ENCODE measurements at regions not wholly inside any gene's neighbourhood (a gene's known extent, or its start where the extent isn't known, plus 50 kb on each side); places are given as distances from the start of the nearest gene placed in this dataset.

DNA sequence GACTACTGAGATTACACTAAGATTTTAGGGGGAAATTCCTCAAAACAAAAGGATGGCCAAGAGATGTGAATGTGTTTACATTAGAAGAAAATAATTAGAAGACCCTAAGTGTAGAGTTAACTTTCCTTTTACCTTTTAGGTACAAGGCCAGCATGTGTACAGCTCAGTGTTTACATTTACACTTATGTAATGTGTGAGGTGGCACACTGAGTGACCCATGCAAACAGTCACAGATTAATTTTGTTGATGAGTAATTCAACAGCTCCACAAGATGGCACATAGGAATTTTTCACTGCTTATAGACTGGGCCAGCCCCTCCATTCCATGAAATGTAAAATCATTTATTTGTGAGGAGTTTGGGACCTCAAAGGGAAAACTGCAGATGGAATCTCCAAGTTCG lies 90.1 kb upstream of the SLC12A2 start:
- no peak for DNase-seq (ENCODE audit: low read depth)

DNA sequence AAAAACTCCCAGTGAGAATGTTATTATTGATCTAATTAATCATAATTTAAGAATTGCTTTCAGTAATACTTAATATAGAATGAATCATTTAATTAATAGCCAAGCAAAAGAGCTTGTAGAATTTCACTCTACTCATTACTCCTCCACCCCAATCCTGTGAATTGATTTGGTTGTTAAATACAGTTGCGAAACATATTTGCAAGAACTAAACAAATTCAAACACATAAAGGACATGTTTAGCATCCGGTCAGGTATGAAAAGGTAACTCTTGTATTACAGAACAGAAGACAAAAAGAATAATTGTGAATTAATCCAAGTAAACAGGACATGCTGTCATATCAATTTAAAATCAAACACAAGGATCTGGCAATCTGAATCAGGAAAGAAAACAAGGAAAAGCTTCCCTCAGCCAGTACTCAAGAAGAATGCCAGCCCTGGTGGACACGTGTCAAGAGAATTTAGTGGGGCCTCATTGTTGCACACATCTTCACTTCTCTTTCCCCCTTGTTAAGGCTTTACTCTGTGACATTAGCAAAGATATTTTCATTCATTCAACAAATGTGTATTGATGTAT lies 89.4 kb upstream of the SLC12A2 start:
- DNase-seq (ENCODE audit: low read depth), result no peak

DNA sequence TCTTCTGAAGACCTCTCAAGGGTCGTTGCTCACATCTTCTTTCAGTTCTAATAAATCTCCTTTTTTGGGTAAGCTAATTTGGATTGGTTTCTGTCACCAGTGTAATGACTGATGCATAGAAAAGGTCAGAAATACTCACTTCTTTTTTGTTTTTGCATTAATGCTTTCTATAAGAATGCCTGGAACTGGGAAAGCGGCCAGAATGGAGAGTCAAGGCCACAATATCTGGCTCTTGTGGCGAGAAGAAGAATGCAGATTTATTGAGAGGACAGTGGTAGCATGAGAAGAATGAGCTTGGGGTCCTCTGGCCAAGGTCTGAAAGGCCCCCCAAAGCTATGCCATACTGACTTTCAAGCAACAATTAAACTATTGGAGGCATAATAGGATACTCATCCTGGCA lies 88.0 kb upstream of the SLC12A2 start:
- DNase-seq (ENCODE audit: low read depth), result no peak

DNA sequence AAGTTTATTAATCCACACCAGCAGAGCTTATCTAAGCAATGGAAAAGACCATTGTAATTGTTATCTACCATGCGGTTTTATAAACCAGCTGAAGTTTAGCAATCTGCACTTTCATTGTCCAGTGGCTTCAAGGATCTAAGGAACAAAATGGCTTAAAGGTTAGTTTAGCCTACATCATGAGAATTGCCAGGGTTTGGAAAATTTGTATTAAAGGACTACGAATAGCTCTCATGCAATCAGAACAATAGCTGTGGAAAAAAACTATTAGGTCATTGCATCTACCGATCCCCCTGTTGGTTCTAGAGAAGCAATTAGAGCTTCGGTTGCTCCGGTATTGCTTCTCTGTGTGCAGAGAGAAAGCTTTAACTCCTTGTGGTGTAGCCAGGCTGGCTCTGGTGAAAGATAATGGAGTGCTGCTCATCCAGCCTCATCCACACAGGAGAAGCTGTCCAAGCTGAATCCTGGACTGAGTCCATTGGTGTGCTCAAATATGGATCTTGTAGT lies 86.3 kb upstream of the SLC12A2 start:
- DNase-seq (ENCODE audit: low read depth), result no peak

DNA sequence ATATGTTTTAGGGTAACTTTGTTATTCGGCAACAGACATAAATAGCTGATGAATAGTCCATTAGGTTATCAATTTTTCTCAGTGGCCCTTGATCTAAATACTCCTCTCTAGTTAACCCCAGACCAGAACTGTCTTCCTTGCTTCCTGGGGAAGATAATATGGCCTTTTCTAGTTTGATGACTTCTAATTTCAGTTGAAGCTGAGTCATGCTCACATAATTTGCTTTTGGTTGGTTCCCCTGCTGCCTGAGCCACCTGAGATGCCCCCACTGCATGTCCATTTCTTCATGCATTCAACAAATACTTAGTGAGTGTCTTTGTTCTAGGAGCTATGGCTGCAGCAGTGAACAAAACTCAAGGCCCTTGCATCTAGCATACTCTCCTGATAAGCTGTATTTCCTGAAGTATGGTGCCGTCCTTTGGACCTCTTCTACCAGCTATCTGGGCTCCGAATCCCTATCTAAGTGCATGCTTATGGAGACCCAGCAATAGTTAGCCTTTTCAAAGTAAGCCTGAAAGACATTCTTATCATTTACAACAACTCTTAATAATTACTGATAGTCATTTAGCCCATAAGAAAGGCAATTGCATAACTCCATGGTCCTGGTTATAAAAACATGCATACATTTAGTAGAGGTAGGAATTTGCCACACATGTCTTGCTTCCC lies 84.5 kb upstream of the SLC12A2 start:
- DNase-seq (ENCODE audit: low read depth), result no peak

DNA sequence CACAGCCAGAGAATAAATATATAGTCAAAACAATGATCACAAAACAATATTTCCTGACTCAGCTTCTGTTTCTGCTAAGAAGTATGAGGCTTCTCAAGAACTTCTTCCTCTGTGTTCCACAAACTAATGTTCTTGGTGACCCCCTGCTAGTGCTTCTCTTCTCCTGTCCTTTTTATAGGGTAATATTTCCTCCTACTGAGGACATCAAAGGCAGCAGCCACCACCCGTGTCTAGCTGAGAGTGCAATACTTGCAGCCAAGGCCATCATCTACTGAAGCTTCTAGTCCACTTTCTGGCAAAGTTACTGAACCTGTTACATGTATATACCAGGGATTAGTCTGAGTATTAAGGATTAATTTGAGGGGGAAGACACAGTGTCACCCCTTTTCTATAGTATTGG lies 83.7 kb upstream of the SLC12A2 start:
- DNase-seq (ENCODE audit: low read depth), result no peak

DNA sequence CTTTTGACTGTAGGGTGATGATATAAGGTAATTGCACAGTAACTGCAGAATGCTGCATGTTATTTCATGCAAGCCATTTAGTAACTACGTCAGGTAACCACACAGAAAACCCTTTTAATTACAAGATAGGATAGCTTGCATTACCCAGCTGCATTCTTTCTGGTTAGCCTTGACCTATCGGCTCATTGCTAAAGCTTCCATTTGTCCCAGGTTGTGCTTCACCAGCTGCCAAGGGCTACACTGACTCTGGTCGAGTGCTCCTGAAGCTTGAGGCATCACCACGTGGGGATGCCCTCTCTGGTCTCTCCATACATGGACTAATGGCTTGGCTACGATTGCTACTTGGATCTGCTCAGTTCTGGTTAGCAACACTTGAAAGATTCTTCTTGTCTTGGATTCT lies 81.1 kb upstream of the SLC12A2 start:
- DNase-seq (ENCODE audit: low read depth), result no peak

DNA sequence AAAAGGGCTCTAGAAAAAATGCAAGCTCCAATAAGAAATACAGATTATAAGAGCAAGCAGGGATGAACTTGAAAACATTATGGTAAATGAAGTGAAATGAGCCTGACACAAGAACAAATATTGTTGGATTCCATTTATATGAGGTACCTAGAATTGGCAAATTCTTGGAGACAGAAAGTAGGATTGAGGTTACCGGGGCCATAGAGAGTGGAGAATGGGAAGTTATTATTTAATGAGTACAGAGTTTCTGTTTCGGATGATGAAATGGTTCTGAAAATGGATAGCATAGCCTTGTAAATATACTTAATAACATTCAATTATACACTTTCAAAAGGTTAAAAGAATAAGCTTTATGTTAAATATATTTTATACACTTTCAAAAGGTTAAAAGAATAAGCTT lies 75.6 kb upstream of the SLC12A2 start:
- no peak for DNase-seq (ENCODE audit: low read depth)

DNA sequence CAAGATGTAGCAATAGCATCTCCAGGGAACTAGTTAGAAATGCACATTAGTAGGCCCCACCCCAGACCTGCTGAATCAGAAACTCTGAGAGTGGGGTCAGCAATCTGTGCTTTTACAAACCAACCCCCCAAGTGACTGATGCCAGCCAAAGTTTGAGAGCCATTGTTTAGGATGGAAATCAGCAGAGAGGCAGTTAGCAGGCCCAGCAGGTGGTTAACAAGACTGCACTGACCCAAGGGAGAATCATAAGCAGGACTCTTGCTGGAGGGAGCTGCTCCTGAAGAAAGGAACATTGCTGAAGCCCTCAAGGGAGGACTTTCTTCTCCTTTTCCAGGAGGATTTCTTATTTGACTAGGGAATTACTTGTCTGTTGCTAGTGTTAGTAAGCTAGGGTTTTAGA lies 74.2 kb upstream of the SLC12A2 start:
- DNase-seq (ENCODE audit: low read depth), result no peak

DNA sequence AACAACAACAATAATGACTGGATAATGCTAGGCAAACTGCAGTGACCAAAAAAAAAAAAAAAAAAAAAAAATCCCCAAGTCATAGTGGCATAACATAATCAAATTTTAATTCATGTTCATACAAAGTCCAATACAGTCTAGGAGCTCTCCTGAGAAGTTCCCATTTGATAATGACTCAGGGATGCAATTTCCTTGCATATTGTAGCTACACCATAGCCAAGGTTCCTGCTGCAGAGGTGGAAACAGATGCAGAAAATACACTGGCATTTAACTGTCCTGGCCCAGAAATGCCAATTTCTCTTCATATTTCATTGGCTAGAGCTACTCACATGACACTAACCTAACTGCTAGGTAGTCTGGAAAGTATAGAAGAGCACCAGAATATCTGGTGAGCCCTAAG lies 72.2 kb upstream of the SLC12A2 start:
- DNase-seq (ENCODE audit: low read depth), result no peak

DNA sequence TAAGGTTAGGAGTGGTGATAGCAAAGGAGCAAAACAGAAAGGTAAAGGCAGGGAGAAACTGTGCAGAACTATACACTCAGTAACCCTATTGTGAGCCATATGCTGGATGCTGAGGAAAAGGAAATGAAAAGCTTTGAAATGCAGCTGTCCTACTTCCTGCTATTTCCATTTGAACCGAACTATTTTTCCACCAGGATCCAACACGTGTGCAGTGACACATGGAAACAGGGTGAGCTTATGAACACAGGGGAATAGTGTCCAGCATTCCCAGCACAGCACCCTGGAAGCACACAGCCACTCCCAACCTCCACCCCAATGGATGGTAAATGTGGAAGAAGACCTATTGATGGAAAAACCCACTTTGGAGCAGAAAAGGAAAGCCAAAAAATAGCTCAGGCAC lies 69.0 kb upstream of the SLC12A2 start:
- no peak for DNase-seq (ENCODE audit: low read depth)

DNA sequence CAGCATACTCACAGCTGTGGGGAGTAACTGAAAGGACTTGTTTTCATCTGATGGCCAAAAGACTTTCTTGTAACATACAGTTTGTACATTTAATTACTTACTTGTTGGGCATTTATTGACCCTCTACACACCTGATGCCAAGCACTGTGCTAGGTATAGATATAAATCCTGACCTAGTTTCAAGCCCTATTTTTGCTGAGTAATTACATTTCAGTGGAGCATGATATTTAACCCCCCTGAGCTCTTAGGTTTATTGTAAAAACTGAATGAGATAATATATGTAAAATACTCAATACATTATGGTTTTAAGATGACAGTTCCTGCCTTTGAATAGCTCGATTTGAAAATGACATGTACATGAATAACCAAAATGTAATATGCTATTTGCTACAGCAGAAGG lies 68.1 kb upstream of the SLC12A2 start:
- DNase-seq (ENCODE audit: low read depth), result no peak

DNA sequence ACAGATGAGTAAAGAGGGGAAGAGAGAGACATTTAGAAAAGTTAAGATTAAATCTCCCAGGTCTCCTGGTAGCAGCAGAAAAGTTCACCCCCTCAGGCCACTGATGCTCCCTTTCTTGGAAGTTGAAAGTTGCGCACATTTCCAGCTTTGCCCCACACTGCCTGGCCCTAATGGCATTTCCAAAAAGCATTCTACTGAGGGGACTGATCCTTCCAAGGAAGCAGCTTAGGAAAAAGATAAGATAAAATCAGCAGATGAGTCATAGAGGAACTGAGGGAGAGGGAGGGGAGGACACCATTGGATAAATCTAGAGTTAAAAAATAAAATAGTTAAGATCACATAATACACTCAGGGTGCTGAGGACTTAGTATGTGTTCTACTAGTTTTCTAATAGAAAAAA lies 67.6 kb upstream of the SLC12A2 start:
- DNase-seq (ENCODE audit: low read depth), result peak; percentile 57

DNA sequence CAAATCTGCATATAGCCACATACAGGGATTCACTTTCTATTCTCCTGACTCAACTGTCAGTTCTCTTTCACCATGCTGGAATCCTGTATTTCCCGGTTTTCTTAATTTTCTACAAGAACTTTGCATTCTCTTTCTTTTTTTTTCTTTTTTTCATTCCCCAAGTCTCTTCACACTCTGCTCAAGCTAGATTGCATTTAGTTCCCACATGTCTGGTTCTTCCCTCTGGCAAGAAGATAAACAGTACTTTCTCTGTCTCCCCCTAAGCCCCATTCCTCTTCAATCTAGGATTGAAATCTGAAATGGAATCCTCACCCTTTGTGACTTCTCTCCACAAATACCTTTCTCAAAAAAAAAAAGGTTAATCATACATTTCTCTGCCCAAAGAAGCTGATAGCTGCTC lies 64.2 kb upstream of the SLC12A2 start:
- no peak for DNase-seq (ENCODE audit: low read depth)

DNA sequence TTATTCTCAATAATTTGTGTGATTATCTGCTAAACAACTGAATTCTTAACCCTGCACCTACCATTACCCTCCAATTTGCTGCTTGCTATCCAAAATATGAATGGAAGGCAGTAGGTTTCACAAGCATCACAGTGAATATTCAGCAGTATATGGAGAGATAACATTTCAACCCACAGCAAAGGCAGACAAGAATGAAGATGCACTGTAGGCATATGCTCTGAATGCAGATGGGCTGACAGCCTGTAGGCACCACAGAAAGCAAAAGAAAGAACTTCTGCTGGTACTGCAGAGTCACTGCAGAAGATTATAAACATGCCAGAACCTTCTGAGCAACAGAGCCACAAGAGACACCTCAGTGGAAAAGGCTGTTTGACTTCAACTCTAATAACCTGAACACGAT lies 63.6 kb upstream of the SLC12A2 start:
- DNase-seq (ENCODE audit: low read depth), result no peak

DNA sequence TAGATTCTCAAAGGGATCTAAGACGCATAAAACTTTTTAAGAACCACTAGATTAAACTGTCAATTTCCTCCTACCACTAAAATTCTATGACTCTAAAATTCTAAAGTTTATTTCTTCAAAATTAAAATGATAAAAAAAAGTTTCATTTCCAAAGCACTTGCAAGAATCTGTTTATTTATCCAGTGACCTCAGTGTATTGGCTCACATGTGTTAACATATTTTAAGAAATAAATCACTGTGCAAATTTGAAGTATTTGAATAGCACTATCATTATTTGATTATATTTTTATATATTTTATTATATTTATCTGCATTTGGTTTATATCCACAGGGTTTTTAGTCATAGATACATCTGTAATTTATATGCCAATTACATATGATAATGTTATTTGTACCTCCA lies 62.2 kb upstream of the SLC12A2 start:
- DNase-seq (ENCODE audit: low read depth), result no peak

All from RPMI7951 (cell line).